NCI-H2227 (cell line): ENCODE measurements at regions not wholly inside any gene's neighbourhood (a gene's known extent, or its start where the extent isn't known, plus 50 kb on each side); places are given as distances from the start of the nearest gene placed in this dataset.

Experiments used
- DNase-seq: peaks from one replicate; lab custom pipeline; 2025; ENCODE audit not compliant: unreplicated experiment; lab: John Stamatoyannopoulos, UW

- no peak for DNase-seq
Observed at GRCh38 chr7:153005750-153006435, 246.3 kb downstream of the ACTR3B start.

GRCh38 chr7:153006452-153006851 lies 246.9 kb downstream of the ACTR3B start:
- DNase-seq: no peak

- no peak for DNase-seq
Observed at GRCh38 chr7:153006911-153007310, 247.4 kb downstream of the ACTR3B start.

GRCh38 chr7:153010416-153010815 lies 250.9 kb downstream of the ACTR3B start:
- no peak for DNase-seq

DNA sequence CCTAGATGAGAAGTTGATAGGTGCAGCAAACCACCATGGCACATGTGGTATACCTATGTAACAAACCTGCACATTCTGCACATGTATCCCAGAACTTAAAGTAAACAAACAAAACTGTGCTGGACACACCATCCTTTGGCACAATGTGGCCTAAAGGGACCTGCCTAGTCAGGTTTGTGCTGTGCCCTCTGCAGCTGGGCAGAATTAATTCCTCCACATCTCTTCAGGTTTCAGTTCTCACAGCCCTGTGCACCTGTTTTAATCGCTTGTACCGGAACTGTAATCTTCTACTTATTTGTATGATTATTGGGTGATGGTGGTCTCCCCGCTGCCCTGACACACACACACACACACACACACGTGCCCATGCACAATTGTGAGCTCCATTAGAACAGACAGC lies 252.7 kb downstream of the ACTR3B start:
- DNase-seq: no peak

DNA sequence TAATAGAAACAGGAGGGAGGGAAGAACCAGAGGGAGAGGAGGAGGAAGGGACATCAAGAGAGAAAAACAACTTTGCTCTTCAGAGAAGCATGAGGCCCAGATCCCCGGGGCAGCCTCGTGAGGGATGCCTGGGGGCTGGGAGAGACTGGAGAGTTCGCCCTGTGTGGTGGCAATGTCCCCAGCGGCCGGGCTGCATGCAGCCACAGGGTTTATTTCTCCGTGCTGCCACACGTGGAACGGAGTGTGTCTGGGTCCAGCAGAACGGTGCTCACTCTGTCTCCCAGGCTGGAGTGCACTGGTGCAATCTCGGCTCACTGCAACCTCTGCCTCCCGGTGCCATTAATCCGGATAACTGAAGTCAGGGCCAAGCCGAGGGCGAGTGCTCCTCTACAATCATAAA lies 257.7 kb downstream of the ACTR3B start:
- no peak for DNase-seq

GRCh38 chr7:153021542-153021941 lies 262.0 kb downstream of the ACTR3B start:
- no peak for DNase-seq

DNA sequence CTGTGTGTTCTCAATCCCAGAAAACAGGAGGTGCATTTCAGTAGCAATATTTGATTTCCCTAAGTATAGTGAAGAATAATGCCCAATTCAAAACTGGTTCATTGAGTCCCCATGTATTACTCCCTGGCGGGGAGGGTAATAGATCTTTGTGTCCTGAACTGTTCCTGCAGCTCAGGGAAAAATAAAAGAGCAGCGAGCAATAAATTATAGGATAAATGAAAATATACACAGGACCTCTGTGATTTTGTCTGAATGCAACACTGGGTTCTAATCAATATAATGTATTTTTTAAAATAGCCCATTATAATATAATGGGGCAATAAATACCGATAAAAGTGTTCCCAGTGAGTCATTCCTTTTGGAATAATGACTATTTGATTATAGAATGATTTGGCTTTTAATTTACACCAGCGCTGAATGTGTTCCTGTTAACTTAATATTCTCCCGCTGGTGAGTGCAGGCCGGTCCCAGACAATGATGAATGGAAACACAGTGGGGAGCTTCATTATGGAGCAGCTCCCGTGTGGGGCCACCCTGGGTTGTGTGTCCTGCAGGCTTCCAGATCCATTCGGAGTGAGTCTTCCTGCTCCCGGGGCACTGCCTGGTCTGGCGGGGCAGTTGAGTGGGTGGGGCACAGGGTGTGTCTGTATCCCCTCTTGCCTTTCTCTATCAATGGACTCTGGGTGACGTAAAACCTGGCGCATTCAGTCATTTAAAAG lies 263.1 kb downstream of the ACTR3B start:
- DNase-seq: no peak

DNA sequence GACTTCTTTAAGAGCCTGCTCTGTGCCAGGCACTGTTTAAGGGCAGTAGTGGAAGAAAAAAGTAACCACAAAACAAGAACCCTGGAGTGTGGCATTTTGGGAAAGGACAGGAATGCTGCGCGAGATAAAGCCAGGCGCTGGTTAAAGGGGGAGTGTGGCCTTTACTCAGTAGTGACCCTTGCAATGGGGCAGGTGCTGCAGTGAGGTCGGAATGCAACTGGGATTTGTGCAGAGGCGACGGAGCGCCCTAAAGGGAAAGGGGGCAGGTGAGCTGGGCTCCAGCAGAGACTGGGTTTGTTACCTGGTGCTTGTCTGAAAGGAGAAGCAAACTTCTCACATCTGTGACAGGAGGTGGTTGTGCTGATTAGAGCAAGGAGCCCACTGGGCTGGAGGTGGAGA lies 263.6 kb downstream of the ACTR3B start:
- no peak for DNase-seq

DNA sequence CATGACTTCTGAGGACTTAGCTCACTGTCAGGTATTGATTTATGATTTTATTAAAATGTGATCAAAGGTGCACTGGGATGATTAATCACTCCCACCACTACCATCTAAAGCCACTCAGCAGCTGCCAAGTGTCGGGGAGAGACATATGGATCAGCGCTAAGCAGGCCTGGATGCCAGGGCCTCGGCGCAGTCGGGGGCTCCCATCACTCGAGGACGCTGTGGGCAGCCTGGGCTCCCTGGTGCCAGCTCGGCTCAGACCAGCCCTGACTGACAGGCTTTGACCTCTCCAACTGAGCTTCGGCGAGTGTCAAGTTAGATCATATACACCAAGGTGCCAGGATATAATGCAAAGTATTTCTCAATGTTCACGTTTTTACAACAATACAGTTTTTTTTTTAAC lies 267.7 kb downstream of the ACTR3B start:
- no peak for DNase-seq

DNA sequence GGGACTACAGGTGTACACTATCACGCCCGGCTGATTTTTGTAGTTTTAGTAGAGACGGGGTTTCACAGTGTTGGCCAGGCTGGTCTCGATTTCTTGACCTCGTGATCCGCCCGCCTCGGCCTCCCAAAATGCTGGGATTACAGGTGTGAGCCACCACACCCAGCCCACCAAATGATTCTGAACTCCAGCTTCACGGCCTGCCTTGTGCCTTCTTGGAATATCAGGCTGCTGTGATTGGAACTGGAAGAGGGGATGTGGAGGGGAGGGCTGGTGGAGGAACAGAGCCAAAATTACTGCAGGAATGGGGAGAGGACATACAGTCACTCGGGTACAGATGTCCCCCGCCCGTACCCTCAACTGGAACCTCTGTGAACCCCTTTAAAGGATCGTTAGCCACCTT lies 268.4 kb downstream of the ACTR3B start:
- no peak for DNase-seq

GRCh38 chr7:153030976-153031375 lies 271.4 kb downstream of the ACTR3B start:
- no peak for DNase-seq

DNA sequence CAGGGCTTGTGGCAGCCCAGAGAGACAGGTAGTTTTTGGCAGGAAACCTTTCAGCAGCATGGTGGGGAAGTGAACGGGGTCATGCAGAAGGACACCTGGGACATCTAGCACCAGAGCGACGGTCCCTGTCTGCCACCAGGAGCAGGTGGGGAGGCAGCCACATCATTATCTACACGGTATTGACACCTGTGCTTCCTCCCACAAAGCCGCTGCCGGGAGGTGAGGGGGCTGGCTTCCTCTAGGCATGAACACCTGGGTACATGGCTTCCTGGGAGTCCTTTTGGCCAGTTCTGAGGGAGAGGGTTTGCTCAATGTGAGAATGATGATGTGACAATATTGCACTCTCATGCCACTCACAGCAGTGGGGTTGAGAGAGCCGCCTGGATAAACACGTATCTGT lies 275.2 kb downstream of the ACTR3B start:
- no peak for DNase-seq

DNA sequence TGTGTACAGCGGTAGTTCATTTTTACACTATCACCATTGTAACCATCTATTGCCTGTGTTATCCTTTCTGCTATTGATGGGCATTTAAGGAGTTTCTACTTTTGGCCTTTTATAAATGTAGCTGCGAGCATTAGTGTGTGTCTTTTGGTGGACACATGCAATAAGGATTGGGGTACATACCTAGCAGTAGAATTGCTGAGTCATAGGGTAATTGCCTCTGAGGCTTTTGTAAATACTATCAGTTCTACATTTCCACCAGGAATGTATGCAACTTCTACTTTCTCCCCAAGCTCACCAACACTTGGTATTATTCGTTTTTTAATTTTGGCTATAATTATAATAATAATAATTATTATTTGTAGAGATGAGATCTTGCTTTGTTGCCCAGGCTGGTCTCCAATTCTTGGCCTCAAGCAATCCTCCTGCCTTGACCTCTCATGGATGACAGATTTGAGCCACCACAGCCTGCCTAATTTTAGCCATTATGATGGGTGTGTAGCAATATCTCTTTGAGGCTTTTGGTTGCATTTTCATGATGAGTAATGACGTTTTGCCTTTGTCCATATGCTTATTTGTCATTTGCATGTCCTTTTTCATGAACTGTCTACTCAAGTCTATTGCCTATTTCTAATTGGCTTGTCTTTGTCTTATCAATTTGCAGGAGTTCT lies 277.0 kb downstream of the ACTR3B start:
- DNase-seq: no peak

- DNase-seq: no peak
Observed at GRCh38 chr7:153043440-153043839, 283.9 kb downstream of the ACTR3B start.

GRCh38 chr7:153044981-153045380 lies 285.4 kb downstream of the ACTR3B start:
- no peak for DNase-seq

DNA sequence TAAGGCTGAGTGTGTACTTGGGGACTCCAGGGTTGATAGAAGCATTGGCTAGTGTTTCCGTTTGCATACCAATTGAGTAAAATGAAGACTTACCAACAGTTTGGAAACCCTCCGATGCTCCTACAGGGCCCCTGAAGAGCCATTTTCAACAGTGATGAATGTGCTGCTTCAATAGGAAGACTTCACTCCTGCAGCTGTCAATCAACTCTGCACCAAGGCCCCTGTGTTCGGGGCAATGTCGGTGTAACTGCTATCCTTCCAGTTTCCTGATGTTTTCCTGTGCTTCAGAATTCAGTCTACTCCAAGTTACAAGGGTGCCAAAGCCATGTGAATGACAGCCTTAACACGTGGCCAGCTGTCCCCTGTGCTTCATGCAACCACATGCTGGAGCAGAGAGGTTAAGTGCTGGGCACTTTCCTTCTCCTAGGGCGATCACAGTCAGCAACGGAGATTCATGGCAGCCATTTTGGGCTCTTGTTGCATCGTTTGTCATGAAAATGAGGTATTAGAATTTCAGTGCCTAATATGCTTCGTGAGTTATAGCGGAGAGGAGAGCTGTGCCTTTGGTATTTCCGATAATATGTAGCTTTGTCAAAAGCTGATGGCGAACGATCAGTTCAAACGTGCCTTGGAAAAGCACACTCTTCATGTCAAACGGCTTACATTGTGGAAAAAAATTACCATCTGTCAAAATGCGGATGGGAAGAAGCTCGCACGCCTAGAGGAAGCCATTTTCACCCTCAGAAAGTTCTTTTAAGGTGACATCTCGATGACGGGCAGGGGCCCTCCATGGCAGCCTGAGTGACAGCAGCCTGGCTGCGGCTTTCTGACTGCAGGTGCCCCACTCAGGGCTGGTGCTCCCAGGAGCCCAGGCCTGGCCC lies 287.8 kb downstream of the ACTR3B start:
- no peak for DNase-seq

- no peak for DNase-seq
Observed at GRCh38 chr7:153052206-153052605, 292.7 kb downstream of the ACTR3B start.

GRCh38 chr7:153061910-153062528 lies 302.5 kb downstream of the ACTR3B start:
- DNase-seq: no peak

DNA sequence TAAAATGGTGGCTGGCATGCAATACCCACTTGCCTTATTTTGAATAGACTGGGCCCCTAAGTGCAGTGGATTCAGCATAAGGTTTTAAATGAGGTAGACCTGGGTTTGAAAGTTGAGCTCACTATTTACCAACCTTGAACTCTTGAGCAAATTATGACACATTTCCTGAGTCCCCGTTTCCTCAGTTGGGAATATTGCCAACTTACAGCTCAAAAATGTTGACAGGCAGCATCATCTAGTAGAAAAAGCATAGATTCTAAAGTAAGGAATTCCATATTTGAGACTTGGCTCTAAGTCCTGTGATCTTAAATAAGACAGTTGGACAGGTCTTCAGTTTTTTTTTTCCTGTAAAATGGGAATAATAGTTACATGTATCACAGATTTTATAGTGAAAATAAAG lies 305.5 kb downstream of the ACTR3B start:
- no peak for DNase-seq

DNA sequence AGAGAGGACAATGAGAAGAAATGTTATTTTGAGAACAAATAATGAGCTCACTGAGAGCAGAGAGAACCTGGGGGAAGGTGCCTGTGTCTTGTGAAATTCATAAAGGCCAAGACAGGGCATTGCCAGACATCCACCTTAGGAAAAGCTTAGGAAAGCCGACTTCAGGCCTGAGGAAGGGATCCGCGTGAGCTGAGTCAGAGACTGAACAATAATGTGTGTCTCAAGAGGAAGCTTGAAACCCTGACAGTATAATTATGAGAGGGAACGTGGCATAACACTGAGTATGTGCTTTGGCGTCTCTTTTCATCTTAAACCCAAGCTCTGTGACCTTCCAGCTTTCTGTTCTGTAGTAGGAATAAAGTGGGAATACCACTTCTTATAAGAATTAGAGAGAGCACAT lies 307.2 kb downstream of the ACTR3B start:
- no peak for DNase-seq
